GM18870 (cell line): ENCODE measurements at regions not wholly inside any gene's neighbourhood (a gene's known extent, or its start where the extent isn't known, plus 50 kb on each side); places are given as distances from the start of the nearest gene placed in this dataset.
A peak's percentile ranks its signal among the peaks of the same experiment; 100 is the strongest.
"Not testable (repeated sequence)": the region's sequence is repeated elsewhere in the genome, so short reads cannot be mapped to it uniquely, and the experiment has no call there.

Experiments
- ATAC-seq: cut with Tn5 transposase; IDR thresholded peaks from one replicate; pipeline ENCODE4 v1.9.1; 2021; ENCODE audit warnings: moderate library complexity; ENCODE audit not compliant: unreplicated experiment

DNA sequence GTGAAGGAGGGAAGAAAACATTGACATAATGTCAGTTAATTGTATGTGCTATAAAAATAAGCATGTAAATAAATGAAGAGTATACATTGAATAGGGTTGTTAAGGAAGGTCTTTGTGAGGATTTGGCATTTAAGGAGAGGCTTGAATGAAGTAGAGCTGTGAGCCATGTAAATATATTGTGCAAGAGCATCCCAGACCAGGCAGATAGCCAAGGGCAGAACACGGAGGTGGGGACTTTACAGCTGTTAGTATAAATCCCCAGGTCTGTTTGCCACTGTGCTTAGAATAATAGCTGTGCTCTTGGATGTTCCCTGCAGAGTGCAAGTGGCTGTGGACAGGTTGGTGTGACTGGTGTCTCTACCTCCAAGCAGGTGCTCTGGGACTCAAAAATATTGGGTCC is 211.7 kb downstream of the LRRC70 start:
- no peak for ATAC-seq

DNA sequence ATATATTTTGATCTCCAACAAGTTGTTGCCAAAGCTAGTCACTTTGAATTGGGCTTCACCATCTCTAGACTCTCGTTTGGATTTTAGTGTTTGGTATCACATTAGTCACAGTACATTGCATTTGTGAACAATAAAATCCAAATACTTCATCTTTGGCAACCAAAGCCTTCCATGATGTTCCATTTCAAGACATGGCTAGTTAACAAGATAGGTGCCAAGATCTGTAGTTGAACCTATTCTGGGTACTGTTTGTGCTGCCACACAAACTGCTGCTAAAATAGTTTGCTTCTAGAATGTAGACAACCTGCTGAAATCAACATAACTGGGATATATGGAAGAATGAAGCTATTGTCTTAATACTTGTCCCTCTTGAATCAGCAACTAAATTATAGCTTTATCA is 207.5 kb downstream of the LRRC70 start:
- no peak for ATAC-seq

DNA sequence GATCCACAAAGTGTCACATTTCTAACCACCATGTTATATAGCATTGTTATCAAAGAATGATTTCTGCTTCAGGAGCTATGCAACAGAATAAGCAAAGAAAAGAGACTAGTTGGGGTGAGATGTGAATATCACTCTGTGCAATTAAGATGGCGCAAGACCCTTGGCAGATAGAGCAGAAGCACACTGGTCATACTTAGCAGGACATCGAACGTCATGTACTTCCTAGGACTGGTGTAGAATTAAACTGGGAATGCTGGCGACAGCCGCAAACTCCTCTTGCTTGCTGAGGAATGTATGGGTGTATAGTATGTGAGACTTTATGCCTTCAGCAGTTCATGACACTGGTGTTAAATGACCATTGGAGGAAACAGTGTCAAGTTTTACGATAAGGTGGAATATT is 207.0 kb downstream of the LRRC70 start:
- no peak for ATAC-seq

DNA sequence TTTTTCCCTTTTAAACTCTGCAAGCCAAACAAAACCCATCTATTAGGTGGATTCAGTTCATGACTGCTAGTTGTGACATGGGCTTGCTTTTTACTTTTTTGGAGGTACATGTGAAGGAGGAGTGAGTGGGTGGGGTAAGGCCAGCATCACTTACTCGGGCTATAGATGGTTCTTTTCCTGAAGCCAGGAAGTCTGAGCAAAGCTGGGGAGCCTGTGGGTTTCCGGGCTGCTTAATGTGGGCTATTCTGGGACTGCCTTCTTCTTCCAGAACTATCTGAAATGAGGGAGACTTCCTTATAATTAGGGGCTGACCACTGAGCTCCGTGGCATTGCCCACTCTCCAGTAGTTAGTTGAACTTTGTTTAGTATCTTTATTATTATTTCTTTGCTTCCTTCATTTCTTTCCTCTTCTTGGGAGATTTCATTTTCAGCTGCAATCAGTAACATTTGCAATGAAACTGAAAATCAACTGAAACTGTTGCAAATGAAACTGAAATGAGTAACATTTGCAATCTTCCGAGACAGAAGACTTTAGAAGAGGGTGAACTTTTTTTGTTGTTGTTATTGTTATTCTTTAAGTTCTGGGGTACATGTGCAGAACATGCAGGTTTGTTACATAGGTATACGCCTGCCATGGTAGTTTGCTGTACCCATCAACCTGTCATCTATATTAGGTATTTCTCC is 204.9 kb downstream of the LRRC70 start:
- ATAC-seq, result peak; percentile 75

DNA sequence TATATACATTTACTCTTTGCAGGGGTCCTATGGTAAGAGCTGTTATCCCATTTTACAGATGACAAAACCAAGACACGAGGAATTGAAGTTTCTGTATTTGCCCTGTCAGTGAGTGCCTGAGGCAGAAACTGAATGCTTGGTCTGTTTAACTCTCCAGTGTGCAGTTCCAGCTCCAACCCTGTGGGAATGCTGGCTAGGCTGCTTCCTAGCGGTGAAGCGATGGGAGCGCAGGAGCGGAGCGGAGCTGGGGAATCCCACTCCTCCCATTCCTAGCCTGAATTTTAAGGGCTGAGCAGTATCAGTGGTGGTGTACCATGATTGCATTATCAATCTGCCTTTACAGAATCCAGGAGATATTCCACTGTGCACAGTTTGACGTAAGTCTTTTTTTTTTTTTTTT is 202.3 kb downstream of the LRRC70 start:
- ATAC-seq, result no peak

DNA sequence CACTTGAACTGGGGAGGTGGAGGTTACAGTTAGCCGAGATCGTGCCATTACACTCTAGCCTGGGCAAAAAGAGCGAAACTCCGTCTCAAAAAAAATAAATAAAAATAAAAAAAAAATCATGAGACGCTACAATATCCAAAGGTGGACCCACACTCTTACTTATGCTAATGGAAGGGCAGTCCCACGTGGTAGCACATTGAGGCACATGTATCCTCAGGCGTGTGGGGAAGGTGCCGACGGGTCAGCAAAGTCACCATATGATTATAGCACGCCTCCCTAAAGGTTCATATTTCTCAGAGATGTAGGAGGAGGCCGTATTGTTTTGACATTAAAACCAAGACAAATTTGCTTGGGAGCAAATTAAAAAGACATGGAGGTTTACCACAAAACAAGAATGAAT is 201.6 kb downstream of the LRRC70 start:
- no peak for ATAC-seq

DNA sequence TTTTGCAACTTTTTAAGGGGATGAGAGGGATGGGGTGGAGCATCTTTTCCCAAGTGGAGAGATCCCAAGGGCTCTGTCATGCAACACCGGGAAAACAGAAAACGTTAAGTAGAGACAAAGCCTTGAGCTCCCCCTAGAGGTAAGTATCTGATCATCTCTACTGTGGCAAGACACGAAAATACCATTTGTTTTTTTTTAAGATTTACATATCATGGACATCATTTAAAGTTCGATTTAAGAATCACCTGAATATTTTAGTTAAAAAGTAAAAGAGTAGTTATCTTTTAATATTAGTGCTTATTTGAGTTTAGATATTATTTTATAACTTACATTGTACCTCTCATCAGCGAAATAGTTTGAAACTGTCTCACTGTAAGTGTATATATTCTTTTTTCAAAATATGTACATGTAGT is 200.4 kb downstream of the LRRC70 start:
- peak; percentile 51 for ATAC-seq

DNA sequence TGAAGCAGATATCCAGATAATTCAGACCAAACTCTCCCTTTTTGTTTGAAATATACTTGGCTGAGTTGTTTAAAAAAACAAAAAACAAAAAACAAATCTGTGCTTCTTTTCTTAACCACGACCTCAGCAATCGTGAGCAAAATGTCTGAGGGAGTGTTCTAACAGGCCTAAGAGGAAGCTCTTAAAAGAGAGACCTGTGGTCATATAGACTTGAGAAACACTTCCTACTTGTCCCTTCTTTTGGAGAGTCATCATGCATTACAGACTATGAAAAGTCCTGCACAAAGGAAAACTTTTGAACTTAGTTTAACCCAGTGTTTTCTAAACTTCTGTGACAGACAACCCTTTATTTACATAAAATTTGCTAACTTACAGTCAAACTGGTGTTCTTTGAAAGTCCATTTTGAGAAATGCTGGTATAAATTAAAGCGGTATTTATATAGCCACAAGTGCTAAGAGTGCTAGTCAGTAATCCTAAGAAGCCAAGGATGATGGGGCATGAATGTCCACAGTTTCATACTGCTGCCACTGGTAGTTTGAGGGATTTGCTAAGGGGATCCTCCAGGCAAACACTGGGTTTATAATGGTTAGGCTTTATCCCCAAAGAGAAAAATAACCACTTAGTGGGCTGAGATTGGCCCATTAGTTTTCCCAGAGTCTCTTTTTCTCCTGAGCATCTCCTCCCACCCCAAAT is 199.8 kb downstream of the LRRC70 start:
- peak; percentile 12 for ATAC-seq

DNA sequence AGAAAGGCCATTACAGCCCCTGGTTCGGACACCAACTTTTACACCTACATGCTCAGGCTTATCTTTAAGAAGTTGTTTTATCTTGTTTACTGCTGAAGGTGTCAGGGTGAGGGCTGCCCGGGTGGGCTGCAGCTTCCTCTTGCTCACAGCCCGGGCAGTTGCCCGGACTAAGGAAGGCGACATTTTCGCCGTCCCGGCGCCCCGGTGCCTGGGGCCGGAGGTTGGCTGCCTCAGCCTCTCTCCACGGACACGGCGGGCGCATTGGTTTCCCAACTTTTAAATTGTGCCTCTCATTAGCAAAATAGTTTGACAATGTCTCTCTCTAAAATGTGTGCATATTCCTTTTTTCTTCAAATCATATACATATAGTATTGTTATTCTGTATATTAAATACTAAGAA is 198.5 kb downstream of the LRRC70 start:
- not testable (repeated sequence) for ATAC-seq

DNA sequence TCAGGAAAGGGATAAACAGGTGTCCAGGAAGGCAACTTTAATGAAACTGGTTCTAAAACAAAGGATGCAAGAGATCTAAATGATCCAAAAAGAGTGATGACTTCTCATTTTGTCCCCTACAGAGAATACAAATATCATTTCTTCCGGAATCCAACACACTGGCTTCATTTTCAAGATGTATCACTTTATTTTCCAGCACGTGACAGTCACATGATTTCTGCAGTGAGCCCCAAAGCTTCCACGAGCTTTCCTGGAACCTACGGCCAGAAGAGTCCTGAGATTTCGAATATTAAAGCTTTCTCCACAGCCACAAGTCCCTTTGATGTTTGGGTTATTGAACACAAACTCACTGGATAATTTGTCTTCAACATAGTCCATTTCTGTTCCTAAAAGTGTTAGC is 198.0 kb downstream of the LRRC70 start:
- not testable (repeated sequence) for ATAC-seq

DNA sequence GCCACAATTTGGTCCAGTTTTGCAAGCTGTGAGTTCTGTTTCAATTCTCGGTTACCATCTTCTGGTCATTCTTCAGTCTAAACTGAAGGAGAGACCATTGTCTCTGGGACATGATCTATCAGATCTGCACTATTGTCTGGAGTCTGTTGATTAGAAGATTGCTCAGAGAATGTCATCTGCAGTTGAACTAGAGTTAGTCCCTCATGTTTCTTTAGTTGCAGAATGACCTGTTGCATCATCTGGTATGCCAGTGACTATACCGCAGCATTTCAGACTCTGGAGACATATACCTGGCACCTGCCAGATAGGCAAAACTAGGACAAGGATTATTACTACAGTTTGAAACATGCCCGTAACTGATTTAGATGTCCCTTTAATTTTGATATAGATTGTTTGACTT is 194.8 kb downstream of the LRRC70 start:
- no peak for ATAC-seq

DNA sequence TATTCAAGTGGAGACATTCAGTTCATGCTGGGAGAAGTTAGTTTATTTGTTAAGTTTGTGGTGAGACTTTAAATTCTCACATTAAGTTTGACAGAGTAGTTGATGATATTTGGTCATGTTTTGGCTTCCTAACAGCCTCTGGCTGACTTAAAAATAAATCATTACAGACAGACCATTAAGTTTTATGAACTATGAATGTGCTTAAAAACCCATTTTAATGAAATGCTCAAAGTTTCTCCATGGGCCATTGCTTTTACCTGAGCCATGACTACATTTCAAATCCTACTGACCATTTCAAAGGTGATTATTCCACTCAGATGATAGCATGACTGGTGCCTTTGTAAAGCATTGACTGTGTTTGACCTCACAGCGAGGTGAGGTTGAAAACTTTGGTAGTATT is 192.7 kb downstream of the LRRC70 start:
- no peak for ATAC-seq

DNA sequence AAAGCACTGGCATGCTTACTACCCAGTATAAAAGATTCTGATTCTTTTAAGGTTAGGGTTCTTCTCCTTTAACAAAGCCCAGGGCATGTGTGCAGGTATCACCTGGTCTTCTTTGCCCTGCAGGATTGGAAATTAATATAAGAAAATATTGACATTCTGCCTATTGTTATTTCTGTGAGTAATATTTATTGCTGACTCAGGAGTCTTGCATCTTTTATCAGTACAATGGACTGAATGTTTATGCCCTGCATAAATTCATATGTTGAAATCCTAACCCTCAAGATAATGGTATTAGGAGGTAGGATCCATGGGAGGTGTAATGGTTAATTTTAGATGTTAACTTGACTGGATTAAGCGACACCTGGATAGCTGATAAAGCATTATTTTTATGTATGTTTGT is 189.0 kb downstream of the LRRC70 start:
- ATAC-seq, result no peak

DNA sequence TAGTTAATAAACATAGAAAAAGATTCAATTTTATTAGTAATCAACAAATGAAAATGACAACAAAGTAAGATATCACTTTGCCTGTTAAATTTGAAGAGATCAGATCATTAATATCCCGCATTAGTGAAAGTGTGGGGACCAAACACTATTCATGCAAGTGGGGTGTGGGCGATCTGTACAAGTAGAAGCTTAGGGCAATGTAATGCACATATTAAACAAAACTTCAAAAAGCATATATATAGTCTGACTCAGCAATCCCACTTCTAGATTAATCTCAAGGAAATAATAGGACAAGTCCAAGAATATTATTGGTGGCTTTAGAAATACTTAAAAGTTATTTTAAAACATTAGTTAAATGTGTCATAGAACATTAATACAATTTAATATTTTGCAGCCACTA is 188.5 kb downstream of the LRRC70 start:
- ATAC-seq, result no peak

DNA sequence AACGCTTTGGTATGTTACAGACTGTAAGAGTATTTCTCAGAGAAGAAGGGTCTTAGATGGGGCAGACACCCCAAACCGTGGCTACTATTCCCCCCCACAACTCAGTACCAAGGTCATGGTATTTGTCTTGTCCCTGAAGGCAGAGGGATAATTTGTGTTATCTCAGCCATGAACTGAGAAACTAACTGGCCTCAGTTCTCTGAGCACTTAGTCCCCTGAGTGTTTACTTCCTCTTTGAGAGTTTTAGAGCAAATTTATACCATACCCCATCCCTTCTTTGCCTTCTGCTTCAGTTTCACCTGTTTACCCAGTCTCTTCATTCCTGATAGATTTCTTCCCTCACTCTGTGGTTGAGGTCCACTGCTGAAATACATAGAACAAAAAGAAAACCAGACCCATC is 183.9 kb downstream of the LRRC70 start:
- ATAC-seq, result no peak

DNA sequence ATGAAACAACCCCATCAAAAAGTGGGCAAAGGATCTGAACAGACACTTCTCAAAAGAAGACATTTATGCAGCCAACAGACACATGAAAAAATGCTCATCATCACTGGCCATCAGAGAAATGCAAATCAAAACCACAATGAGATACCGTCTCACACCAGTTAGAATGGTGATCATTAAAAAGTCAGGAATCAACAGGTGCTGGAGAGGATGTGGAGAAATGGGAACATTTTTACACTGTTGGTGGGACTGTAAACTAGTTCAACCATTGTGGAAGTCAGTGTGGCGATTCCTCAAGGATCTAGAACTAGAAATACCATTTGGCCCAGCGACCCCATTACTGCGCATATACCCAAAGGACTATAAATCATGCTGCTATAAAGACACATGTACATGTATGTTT is 179.1 kb downstream of the LRRC70 start:
- not testable (repeated sequence) for ATAC-seq

DNA sequence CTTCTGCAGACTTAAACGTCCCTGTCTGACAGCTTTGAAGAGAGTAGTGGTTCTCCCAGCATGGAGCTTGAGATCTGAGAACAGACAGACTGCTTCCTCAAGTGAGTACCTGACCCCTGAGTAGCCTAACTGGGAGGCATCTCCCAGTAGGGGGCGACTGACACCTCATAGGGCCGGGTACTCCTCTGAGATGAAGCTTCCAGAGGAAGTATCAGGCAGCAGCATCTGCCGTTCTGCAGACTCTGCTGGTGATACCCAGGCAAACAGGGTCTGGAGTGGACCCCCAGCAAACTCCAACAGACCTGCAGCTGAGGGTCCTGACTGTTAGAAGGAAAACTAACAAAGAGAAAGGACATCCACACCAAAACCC is 174.4 kb downstream of the LRRC70 start:
- not testable (repeated sequence) for ATAC-seq

DNA sequence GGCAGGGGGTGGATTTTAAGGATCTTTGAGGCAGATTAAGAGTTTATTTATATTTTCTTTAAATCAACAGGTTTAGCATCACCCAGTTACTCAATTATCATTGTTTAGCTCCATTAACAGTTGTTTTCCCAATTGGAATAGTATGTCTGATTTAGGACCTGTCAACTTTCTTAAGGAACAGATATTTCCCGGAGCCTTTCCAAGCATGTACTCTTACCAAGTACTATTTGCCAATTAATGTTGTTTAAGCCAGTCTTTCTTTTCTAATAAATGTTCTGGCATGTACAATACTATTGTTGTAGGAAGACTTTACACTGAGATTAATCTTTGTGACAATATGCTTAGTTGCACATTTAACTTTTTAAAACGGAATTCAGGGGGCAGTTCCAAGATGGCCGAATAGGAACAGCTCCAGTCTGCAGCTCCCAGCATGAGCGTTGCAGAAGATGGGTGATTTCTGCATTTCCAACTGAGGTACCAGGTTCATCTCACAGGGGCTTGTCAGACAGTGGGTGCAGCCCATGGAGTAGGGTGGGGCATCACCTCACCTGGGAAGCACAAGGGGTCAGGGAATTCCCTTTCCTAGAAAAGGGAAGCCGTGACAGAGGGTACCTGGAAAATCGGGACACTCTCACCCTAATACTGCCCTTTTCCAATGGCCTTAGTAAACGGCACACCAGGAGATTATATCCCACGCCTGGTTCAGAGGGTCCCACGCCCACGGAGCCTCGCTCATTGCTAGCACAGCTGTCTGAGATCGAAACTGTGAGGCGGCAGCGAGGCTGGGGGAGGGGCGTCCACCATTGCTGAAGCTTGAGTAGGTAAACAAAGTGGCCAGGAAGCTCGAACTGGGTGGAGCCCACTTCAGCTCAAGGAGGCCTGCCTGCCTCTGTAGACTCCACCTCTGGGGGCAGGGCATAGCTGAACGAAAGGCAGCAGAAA is 173.7 kb downstream of the LRRC70 start:
- ATAC-seq, result not testable (repeated sequence)

DNA sequence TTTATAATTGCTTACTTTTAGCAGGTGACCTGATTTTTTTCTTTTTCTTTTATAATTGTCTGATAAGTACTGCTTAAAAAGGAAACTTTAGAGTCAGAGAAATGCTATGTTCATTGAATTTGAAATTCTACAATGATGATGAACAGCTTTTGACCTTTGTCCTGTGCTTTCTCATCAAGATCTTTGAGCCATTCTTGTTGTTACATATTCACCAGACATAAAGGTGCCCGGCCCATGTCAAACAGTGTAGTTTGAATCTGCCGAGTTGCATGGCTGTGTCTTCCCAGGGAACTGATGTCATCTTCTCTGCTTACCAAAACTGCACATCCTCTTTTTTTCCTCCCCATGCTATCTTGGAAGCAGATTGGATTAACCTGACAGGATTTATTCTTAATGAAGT is 163.6 kb downstream of the LRRC70 start:
- no peak for ATAC-seq

DNA sequence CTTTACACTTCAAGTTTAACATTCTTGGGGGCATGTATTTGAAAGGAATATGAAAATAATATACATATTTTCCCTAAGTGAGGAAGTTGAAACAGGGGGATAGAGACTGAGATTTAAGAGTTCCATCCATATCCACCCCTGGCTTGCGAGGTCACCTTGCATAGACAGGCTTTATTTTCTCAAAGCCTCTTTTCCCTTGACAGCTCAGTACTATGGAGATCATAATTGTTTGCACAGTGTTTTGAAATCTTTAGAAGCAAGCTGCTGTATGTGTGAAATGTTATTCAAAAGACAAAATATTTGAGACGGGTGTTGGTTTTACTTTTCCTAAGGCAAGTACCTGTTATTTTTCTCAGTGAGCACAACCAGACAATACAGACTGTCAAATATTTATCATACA is 163.1 kb downstream of the LRRC70 start:
- no peak for ATAC-seq

DNA sequence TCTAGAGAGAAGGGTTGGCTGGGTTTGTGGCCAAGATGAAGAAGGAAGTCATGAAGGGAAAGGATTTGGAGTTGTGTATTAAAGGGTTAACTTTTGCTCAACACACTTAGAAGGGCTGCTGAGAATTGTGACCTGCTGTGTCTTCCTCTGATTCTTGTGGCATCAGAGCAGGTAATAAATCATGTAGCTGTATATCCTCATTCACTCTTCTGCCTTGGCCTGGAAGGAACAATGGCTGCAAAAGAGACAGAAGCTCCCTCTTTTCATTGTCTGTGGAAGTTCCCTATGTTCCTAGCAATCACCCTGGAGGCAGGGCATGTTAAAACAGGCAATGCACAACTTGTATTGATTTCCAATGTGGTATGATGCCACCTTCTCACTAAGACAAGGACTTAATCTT is 159.1 kb downstream of the LRRC70 start:
- no peak for ATAC-seq

DNA sequence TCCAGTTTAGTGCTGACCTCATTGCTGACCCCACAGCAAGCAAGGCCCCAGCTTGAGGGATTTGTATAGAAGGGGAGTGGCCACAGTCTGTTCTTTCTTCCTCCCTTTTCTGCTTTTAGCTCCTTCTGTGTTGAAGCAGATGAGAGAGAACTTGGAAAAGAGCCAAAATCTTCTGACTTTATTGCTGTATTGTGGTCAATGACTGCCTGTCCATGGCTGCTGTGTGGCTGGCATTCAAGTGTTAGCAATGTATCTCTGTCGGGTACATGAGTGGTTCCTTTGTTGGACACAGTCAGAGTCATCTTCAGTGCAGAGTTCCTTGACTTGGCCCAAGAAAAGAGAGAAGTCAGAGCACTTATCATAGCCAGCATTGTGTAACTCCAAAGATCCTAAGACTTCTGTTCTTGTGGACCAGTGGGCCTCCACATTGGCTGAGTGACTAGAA is 154.1 kb downstream of the LRRC70 start:
- ATAC-seq, result no peak
